K562 (cell line): ENCODE measurements at regions not wholly inside any gene's neighbourhood (a gene's known extent, or its start where the extent isn't known, plus 50 kb on each side); places are given as distances from the start of the nearest gene placed in this dataset.

ENCODE experiments used
- ATAC-seq: fragments of 200-7000 bp; cut with Tn5 transposase; 3 replicates; pipeline ENCODE4 v1.9.1; 2020; ENCODE audit warnings: moderate library complexity
- BruUV-seq: library from RNA; stranded (reverse); fragments of 400-500 nt; replicated peaks from 2 replicates; lab custom pipeline; 2021; lab: Mats Ljungman, UMichigan
- CTCF ChIA-PET: fragments of 300-600 bp; formaldehyde crosslinking; extraction: SDS; loops from one replicate; lab custom pipeline; 2021; ENCODE audit warnings: low intra/inter-chr PET ratio; lab: Yijun Ruan, JAX
- POLR2A ChIA-PET: fragments of 300-600, 350-650 bp; sonication (Branson Sonifier 250); formaldehyde crosslinking; extraction: SDS; loops from one replicate; lab custom pipeline; 2021; ENCODE audit warnings: antibody characterized with exemption, inconsistent platforms; lab: Yijun Ruan, JAX
- DNase-seq, 4 experiments: peaks; one replicate each; pipeline versions ENCODE4 v3.0.0 to v3.0.0-alpha.2; 2011 to 2018; ENCODE audit warnings: low spot score in 3 of 4, mixed read lengths in 3 of 4; ENCODE audit errors: extremely low read depth in 1 of 4
- FAIRE-seq: peaks from 2 replicates; lab custom pipeline; 2011; peaks lifted over from hg19 to GRCh38; lab: Jason Lieb, UNC
- H2AFZ ChIP-seq: 2 replicates; pipeline ENCODE4 v1.6.0; 2011; ENCODE audit warnings: low read depth, low read length, control low read depth, inconsistent platforms
- H3K27ac ChIP-seq: fragments of 200-600 bp; 3 replicates; pipeline ENCODE4 v1.8.0; 2011; ENCODE audit warnings: low read depth, mild to moderate bottlenecking, control low read depth, inconsistent platforms, low read length, moderate library complexity, mixed read lengths; ENCODE audit errors: extremely low read depth
- H3K27me3 ChIP-seq, 2 experiments: fragments of 300-600 bp in 1 of 2; 2 replicates in 1 of 2; 3 replicates in 1 of 2; pipeline versions ENCODE4 v1.6.0 to v1.8.0; 2011; ENCODE audit warnings: inconsistent platforms in 2 of 2, low read length in 2 of 2, mild to moderate bottlenecking in 1 of 2, mixed read lengths in 1 of 2, moderate library complexity in 1 of 2; ENCODE audit not compliant: control insufficient read depth in 2 of 2, insufficient read depth in 2 of 2
- H3K36me3 ChIP-seq: fragments of 300-600 bp; 3 replicates; pipeline ENCODE4 v1.8.0; 2011; ENCODE audit warnings: mild to moderate bottlenecking, low read length, inconsistent platforms; ENCODE audit not compliant: control insufficient read depth, insufficient read depth
- H3K4me1 ChIP-seq, 2 experiments: fragments of 200-600 bp in 1 of 2; replicated peaks in 1 of 2; 2 replicates in 1 of 2; 3 replicates in 1 of 2; pipeline versions ENCODE4 v1.5.1 to v1.8.0; 2011; ENCODE audit warnings: inconsistent platforms in 2 of 2, low read length in 2 of 2, mild to moderate bottlenecking in 1 of 2, mixed read lengths in 1 of 2, moderate library complexity in 1 of 2; ENCODE audit not compliant: control insufficient read depth in 2 of 2, insufficient read depth in 2 of 2
- H3K4me2 ChIP-seq: 2 replicates; pipeline ENCODE4 v1.6.1; 2011; ENCODE audit warnings: low read length, control low read depth, inconsistent platforms, mixed read lengths; ENCODE audit not compliant: insufficient read depth
- H3K4me3 ChIP-seq: fragments of 200-600 bp; sonication (generic), shearing (Covaris generic); 2 replicates; pipeline ENCODE4 v1.5.1; 2016; ENCODE audit warnings: control low read depth, inconsistent platforms
- H3K79me2 ChIP-seq: fragments of 200-600 bp; 3 replicates; pipeline ENCODE4 v1.8.0; 2011; ENCODE audit warnings: low read length, inconsistent platforms; ENCODE audit not compliant: control insufficient read depth, insufficient read depth
- H3K9ac ChIP-seq, 2 experiments: 2 replicates each; pipeline versions ENCODE4 v1.6.0 to v1.6.1; 2011; ENCODE audit warnings: low read depth in 2 of 2, low read length in 2 of 2, control low read depth in 1 of 2, inconsistent platforms in 1 of 2, mild to moderate bottlenecking in 1 of 2, mixed read lengths in 1 of 2; ENCODE audit not compliant: insufficient read depth in 1 of 2
- H3K9me1 ChIP-seq: one replicate; pipeline ENCODE4 v1.6.0; 2011; ENCODE audit warnings: inconsistent platforms, mild to moderate bottlenecking, low read length, moderate library complexity; ENCODE audit not compliant: control insufficient read depth, insufficient read depth
- H3K9me3 ChIP-seq: replicated peaks from 2 replicates; pipeline ENCODE4 v1.5.1; 2011; ENCODE audit warnings: low read depth, low read length, inconsistent platforms; ENCODE audit not compliant: control insufficient read depth, insufficient read depth
- H4K20me1 ChIP-seq: replicated peaks from 2 replicates; pipeline ENCODE4 v1.6.1; 2011; ENCODE audit warnings: low read length, inconsistent platforms, mixed read lengths; ENCODE audit not compliant: control insufficient read depth, insufficient read depth
- GATA2 ChIP-seq: sonication (generic); formaldehyde crosslinking; IDR thresholded peaks from 2 replicates; pipeline ENCODE4 v1.4.0; 2020; ENCODE audit warnings: mild to moderate bottlenecking, missing genetic modification reagents
- HNRNPUL1 ChIP-seq: fragments of 200-400 bp; formaldehyde crosslinking; IDR thresholded peaks from 2 replicates; pipeline ENCODE4 v1.6.1; 2017; ENCODE audit warnings: low read length
- MEF2D ChIP-seq: conservative IDR thresholded peaks from 2 replicates; pipeline ENCODE4 v1.6.1; 2016; ENCODE audit warnings: low read depth, missing genetic modification characterization, missing compliant biosample characterization
- MXI1 ChIP-seq: IDR thresholded peaks from 2 replicates; pipeline ENCODE4 v1.6.1; 2011; ENCODE audit warnings: low read depth, mild to moderate bottlenecking, improper control_type of control experiment, low read length
- NR3C1 ChIP-seq: sonication (generic); formaldehyde crosslinking; IDR thresholded peaks from 2 replicates; pipeline ENCODE4 v1.8.1; 2022; ENCODE audit warnings: missing genetic modification reagents
- STAT5A ChIP-seq: IDR thresholded peaks from 2 replicates; pipeline ENCODE4 v1.6.1; 2012; ENCODE audit warnings: low read length, inconsistent platforms, borderline replicate concordance
- ZNF146 ChIP-seq: IDR thresholded peaks from one replicate; pipeline ENCODE4 v1.6.1; 2018; ENCODE audit warnings: missing compliant biosample characterization; ENCODE audit not compliant: unreplicated experiment
- ZNF583 ChIP-seq: fragments of 250-450 bp; sonication (Bioruptor Pico); IDR thresholded peaks from 2 replicates; pipeline ENCODE4 v1.4.0; 2020
- ZNF75A ChIP-seq: fragments of 450-650 bp; formaldehyde crosslinking; IDR thresholded peaks from 2 replicates; pipeline ENCODE4 v1.4.0; 2020; ENCODE audit warnings: mild to moderate bottlenecking
- WGBS: fragments of 100-300 bp; shearing (Covaris generic); methylation state at CpG from one replicate; pipeline ENCODE4 v1.1.6; 2016; ENCODE audit warnings: low coverage, mixed read lengths; ENCODE audit not compliant: insufficient coverage; ENCODE audit errors: missing lambda C conversion rate; 5-methylcytosine and 5-hydroxymethylcytosine counted together
- in situ Hi-C: fragments of 300-500 bp; cut with MboI; formaldehyde crosslinking; loops from 4 replicates; pipeline ENCODE4 v1.15.0; 2018; ENCODE audit warnings: inconsistent platforms, mixed read lengths
- intact Hi-C: fragments of 100-400 bp; cut with micrococcal nuclease; formaldehyde crosslinking; loops from 2 replicates; pipeline ENCODE4 v1.14.2; 2022
- TF ChIP-seq, protein P1 (sequence below), 2 experiments: fragments of 450-650 bp; formaldehyde crosslinking in 1 of 2; IDR thresholded peaks; 2 replicates each; pipeline versions ENCODE4 v1.4.0 to v1.6.1; 2014 to 2020; ENCODE audit warnings: mild to moderate bottlenecking in 2 of 2, borderline replicate concordance in 1 of 2, low read depth in 1 of 2
- TF ChIP-seq, protein P2 (sequence below): fragments of 450-650 bp; IDR thresholded peaks from 2 replicates; pipeline ENCODE4 v1.6.1; 2017; ENCODE audit warnings: antibody characterized with exemption
- TF ChIP-seq, protein P3 (sequence below), 2 experiments: IDR thresholded peaks; 2 replicates each; pipeline ENCODE4 v1.6.1; 2011; ENCODE audit warnings: borderline replicate concordance in 1 of 2, control low read depth in 1 of 2, low read depth in 1 of 2, low read length in 1 of 2, mild to moderate bottlenecking in 1 of 2, mixed read lengths in 1 of 2, moderate library complexity in 1 of 2; ENCODE audit not compliant: insufficient read depth in 1 of 2, insufficient read length in 1 of 2, poor library complexity in 1 of 2, severe bottlenecking in 1 of 2; ENCODE audit errors: extremely low read depth in 1 of 2

DNA sequence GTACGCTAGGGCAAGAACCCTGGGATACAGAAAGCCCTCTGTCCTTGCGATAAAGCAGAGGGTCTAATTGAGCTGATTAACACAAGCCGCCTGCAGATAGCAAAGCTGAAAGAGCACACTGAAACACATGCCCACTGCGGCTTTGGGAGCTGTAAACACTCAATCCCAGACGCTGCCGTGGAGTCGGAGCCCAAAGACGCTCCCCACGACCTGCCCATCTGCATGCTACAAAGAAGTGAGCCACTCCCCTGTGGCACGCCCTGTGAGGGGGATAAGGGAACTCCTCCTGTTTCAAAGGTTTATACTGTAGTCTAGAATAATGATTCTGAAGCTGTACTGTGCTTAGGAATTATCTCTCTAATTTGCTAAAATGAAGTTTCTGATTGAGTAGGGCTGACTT, 985.6 kb upstream of the GHITM start:
- H3K4me1 ChIP-seq, result no peaks in the 10 kb centered on the region
- BruUV-seq, result no TSS peak
- H3K4me3 ChIP-seq, result no peak overlapping the region
- no peak overlapping the region for H3K27ac ChIP-seq
- ChIA-PET CTCF (no interaction called here), POLR2A (no interaction called here)
- DNase-seq, result no peak
- no peak for FAIRE-seq
- no peaks in the 10 kb centered on the region for H4K20me1 ChIP-seq
- in situ Hi-C loops, result no loop called here
- H2AFZ ChIP-seq, result no peak overlapping the region
- no peak overlapping the region for H3K9ac ChIP-seq
- intact Hi-C loops, result no loop called here
- no peak for ATAC-seq
- H3K4me2 ChIP-seq, result no peak overlapping the region
- H3K79me2 ChIP-seq, result no peaks in the 10 kb centered on the region
- H3K9me3 ChIP-seq, result no peaks in the 10 kb centered on the region
- H3K36me3 ChIP-seq, result no peaks in the 10 kb centered on the region
- TF ChIP-seq MEF2D (no peak), HNRNPUL1 (no peak), STAT5A (no peak), ZNF75A (CRISPR knock-in tag) (no peak), ZNF583 (no peak), NR3C1 (CRISPR knock-in tag) (no peak), GATA2 (CRISPR knock-in tag) (no peak), MXI1 (no peak), ZNF146 (CRISPR knock-in tag) (no peak)
- TF ChIP-seq, protein P1, sequence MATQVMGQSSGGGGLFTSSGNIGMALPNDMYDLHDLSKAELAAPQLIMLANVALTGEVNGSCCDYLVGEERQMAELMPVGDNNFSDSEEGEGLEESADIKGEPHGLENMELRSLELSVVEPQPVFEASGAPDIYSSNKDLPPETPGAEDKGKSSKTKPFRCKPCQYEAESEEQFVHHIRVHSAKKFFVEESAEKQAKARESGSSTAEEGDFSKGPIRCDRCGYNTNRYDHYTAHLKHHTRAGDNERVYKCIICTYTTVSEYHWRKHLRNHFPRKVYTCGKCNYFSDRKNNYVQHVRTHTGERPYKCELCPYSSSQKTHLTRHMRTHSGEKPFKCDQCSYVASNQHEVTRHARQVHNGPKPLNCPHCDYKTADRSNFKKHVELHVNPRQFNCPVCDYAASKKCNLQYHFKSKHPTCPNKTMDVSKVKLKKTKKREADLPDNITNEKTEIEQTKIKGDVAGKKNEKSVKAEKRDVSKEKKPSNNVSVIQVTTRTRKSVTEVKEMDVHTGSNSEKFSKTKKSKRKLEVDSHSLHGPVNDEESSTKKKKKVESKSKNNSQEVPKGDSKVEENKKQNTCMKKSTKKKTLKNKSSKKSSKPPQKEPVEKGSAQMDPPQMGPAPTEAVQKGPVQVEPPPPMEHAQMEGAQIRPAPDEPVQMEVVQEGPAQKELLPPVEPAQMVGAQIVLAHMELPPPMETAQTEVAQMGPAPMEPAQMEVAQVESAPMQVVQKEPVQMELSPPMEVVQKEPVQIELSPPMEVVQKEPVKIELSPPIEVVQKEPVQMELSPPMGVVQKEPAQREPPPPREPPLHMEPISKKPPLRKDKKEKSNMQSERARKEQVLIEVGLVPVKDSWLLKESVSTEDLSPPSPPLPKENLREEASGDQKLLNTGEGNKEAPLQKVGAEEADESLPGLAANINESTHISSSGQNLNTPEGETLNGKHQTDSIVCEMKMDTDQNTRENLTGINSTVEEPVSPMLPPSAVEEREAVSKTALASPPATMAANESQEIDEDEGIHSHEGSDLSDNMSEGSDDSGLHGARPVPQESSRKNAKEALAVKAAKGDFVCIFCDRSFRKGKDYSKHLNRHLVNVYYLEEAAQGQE (IDR thresholded peaks at IDR 0.05; ENCODE audit: borderline replicate concordance), result no peak
- TF ChIP-seq, protein P1 (CRISPR knock-in tag; IDR thresholded peaks at IDR 0.05; ENCODE audit: low read depth), result no peak
- TF ChIP-seq, protein P2, sequence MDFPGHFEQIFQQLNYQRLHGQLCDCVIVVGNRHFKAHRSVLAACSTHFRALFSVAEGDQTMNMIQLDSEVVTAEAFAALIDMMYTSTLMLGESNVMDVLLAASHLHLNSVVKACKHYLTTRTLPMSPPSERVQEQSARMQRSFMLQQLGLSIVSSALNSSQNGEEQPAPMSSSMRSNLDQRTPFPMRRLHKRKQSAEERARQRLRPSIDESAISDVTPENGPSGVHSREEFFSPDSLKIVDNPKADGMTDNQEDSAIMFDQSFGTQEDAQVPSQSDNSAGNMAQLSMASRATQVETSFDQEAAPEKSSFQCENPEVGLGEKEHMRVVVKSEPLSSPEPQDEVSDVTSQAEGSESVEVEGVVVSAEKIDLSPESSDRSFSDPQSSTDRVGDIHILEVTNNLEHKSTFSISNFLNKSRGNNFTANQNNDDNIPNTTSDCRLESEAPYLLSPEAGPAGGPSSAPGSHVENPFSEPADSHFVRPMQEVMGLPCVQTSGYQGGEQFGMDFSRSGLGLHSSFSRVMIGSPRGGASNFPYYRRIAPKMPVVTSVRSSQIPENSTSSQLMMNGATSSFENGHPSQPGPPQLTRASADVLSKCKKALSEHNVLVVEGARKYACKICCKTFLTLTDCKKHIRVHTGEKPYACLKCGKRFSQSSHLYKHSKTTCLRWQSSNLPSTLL, result no peak
- TF ChIP-seq, protein P3, sequence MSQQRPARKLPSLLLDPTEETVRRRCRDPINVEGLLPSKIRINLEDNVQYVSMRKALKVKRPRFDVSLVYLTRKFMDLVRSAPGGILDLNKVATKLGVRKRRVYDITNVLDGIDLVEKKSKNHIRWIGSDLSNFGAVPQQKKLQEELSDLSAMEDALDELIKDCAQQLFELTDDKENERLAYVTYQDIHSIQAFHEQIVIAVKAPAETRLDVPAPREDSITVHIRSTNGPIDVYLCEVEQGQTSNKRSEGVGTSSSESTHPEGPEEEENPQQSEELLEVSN (IDR thresholded peaks at IDR 0.05; ENCODE audit: borderline replicate concordance in 1 of 2, extremely low read depth in 1 of 2, insufficient read depth in 1 of 2, insufficient read length in 1 of 2, low read depth in 1 of 2, low read length in 1 of 2, poor library complexity in 1 of 2, severe bottlenecking in 1 of 2), result no peak
- TF ChIP-seq, all 486 proteins: peak for 0
- H3K9me1 ChIP-seq, result no peaks in the 10 kb centered on the region
- H3K27me3 ChIP-seq, result no peaks in the 10 kb centered on the region
- 2% methylated on average over 10 of the region's 10 CpGs for WGBS
